Natural killer cell (primary cell): ENCODE measurements at regions not wholly inside any gene's neighbourhood (a gene's known extent, or its start where the extent isn't known, plus 50 kb on each side); places are given as distances from the start of the nearest gene placed in this dataset.

Source experiments
- ATAC-seq, 3 donors: fragments of 150-1000 bp in 2 of 3; fragments of 200-7000 bp in 1 of 3; cut with Tn5 transposase; 1 replicate in 1 of 3; 2 replicates in 2 of 3; pipeline ENCODE4 v1.10.0; 2021; ENCODE audit warnings: mild to moderate bottlenecking in 2 of 3, moderate library complexity in 2 of 3
- DNase-seq, 2 donors: peaks; one replicate each; pipeline versions ENCODE4 v3.0.0 to v3.0.0-alpha.2; 2013 to 2021; ENCODE audit warnings: mixed read lengths in 1 of 2
- H3K27ac ChIP-seq: one replicate; pipeline ENCODE4 v1.5.1; 2013; ENCODE audit warnings: mild to moderate bottlenecking, low read length
- H3K27me3 ChIP-seq: one replicate; pipeline ENCODE4 v1.6.1; 2013; ENCODE audit warnings: low read length; ENCODE audit not compliant: control insufficient read depth, insufficient read depth
- H3K36me3 ChIP-seq: one replicate; pipeline ENCODE4 v1.6.1; 2013; ENCODE audit warnings: low read length; ENCODE audit not compliant: control insufficient read depth, insufficient read depth
- H3K4me1 ChIP-seq: one replicate; pipeline ENCODE4 v1.6.1; 2013; ENCODE audit warnings: low read length; ENCODE audit not compliant: control insufficient read depth, insufficient read depth
- H3K4me3 ChIP-seq: one replicate; pipeline ENCODE4 v1.5.1; 2013; ENCODE audit warnings: low read length
- H3K9me3 ChIP-seq: one replicate; pipeline ENCODE4 v1.6.1; 2013; ENCODE audit warnings: low read length; ENCODE audit not compliant: control insufficient read depth, insufficient read depth
- H3K27ac Mint-ChIP-seq, 2 donors: one replicate each; pipeline ENCODE4 v1.8.0; 2022; ENCODE audit warnings: mild to moderate bottlenecking in 2 of 2, mixed read lengths in 2 of 2, moderate library complexity in 1 of 2
- H3K27me3 Mint-ChIP-seq, 2 donors: one replicate each; pipeline ENCODE4 v1.8.0; 2022; ENCODE audit warnings: low read depth in 2 of 2, mixed read lengths in 2 of 2
- H3K36me3 Mint-ChIP-seq: one replicate; pipeline ENCODE4 v1.8.0; 2022; ENCODE audit warnings: mixed read lengths
- H3K4me1 Mint-ChIP-seq, 2 donors: one replicate each; pipeline ENCODE4 v1.8.0; 2022; ENCODE audit warnings: mixed read lengths in 2 of 2
- H3K4me3 Mint-ChIP-seq: one replicate; pipeline ENCODE4 v1.8.0; 2022; ENCODE audit warnings: mild to moderate bottlenecking, moderate library complexity, mixed read lengths
- H3K9me3 Mint-ChIP-seq, 2 donors: one replicate each; pipeline ENCODE4 v1.8.0; 2022; ENCODE audit warnings: mixed read lengths in 2 of 2
- WGBS: methylation state at CpG from one replicate; pipeline ENCODE4 v1.1.7; 2013; ENCODE audit warnings: missing lambda C conversion rate; ENCODE audit not compliant: insufficient coverage; 5-methylcytosine and 5-hydroxymethylcytosine counted together
- intact Hi-C: fragments of 100-400 bp; cut with micrococcal nuclease; formaldehyde crosslinking; loops from one replicate; pipeline ENCODE4 v1.14.2; 2022
- TF ChIP-seq, protein P1 (sequence below): fragments of 200-600 bp; IDR thresholded peaks from one replicate; pipeline ENCODE4 v1.8.0; 2022; ENCODE audit warnings: antibody characterized with exemption

DNA sequence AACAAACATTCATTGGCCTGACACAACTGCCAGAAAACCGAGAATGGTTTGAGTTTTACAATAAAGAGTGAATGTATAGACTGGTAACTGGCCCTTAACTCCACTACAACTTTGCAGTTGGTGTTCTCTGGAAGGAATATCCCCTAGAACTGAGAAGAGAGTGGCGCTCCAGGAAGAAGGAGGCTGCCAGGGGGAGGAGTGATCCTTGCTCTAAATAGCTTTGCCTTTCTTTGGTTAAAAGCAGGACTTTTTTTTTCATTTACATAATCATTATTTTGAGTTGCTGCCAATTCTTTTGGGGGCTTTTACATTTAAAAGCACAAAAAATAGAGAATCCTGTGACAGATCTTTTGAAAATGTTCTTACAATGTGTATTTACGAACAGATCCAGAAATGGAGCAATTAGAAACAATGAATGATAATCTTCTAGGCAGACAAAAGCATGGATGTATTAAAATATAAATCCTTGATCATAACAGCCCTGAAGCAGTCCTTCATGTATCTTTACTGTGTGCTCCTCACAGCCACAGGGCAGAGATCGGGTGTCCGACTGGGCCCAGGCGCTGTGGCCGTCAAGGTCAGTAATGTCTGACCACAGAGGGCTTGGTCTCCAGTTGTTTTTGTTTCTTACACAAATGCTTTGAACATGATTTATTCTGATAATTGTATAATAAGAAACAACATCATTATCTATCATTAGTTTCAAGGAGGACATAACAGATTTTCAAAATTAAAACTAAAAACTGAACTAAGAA is 612.2 kb downstream of the HDGFL1 start:
- no peaks in the 10 kb centered on the region for H3K4me1 Mint-ChIP-seq
- H3K9me3 Mint-ChIP-seq, result peaks cover 0 to 3% of the 10 kb centered on the region in 2 donors
- DNase-seq (no peak), ATAC-seq (no peak)
- Histone ChIP-seq H3K27me3 (no peaks in the 10 kb centered on the region), H3K4me1 (no peaks in the 10 kb centered on the region), H3K9me3 (no peaks in the 10 kb centered on the region), H3K4me3 (no peak overlapping the region), H3K36me3 (no peaks in the 10 kb centered on the region), H3K27ac (no peak overlapping the region)
- H3K27ac Mint-ChIP-seq, result no peak overlapping the region
- H3K4me3 Mint-ChIP-seq, result no peak overlapping the region
- intact Hi-C loops, result no loop called here
- H3K36me3 Mint-ChIP-seq, result peaks cover 7% of the 10 kb centered on the region
- TF ChIP-seq, protein P1, sequence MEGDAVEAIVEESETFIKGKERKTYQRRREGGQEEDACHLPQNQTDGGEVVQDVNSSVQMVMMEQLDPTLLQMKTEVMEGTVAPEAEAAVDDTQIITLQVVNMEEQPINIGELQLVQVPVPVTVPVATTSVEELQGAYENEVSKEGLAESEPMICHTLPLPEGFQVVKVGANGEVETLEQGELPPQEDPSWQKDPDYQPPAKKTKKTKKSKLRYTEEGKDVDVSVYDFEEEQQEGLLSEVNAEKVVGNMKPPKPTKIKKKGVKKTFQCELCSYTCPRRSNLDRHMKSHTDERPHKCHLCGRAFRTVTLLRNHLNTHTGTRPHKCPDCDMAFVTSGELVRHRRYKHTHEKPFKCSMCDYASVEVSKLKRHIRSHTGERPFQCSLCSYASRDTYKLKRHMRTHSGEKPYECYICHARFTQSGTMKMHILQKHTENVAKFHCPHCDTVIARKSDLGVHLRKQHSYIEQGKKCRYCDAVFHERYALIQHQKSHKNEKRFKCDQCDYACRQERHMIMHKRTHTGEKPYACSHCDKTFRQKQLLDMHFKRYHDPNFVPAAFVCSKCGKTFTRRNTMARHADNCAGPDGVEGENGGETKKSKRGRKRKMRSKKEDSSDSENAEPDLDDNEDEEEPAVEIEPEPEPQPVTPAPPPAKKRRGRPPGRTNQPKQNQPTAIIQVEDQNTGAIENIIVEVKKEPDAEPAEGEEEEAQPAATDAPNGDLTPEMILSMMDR, result no peak
- WGBS, result 92% methylated on average over 5 of the region's 7 CpGs
- H3K27me3 Mint-ChIP-seq, result no peaks in the 10 kb centered on the region

DNA sequence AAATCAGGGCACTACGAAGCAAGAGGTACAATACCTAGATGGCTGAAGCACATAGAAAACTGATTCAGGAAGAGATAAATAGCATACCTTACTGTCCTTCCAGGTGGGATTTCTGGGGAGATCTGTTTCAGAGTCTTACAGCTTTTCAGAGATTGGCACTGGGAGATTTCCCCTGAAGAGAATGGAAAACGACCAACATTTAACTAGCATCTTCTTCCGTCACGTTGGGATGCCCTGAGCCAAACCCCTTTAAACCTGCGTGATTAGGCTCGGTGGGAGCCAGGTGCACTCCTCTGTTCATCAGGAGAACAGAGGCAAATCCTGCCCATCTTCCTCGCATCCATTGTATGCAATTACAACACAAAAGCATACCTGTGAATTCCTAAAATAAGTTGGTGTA is 614.5 kb downstream of the HDGFL1 start:
- H3K4me3 ChIP-seq, result no peak overlapping the region
- H3K9me3 ChIP-seq, result no peaks in the 10 kb centered on the region
- no peak overlapping the region for H3K27ac Mint-ChIP-seq
- peaks cover 7% of the 10 kb centered on the region for H3K36me3 Mint-ChIP-seq
- peaks cover 0 to 2% of the 10 kb centered on the region in 2 donors for H3K9me3 Mint-ChIP-seq
- H3K27ac ChIP-seq, result no peak overlapping the region
- no peaks in the 10 kb centered on the region for H3K36me3 ChIP-seq
- WGBS, result 96% methylated on average over 6 of the region's 7 CpGs
- intact Hi-C loops, result no loop called here
- no peaks in the 10 kb centered on the region for H3K4me1 Mint-ChIP-seq
- H3K27me3 Mint-ChIP-seq, result no peaks in the 10 kb centered on the region
- H3K27me3 ChIP-seq, result no peaks in the 10 kb centered on the region
- H3K4me3 Mint-ChIP-seq, result no peak overlapping the region
- TF ChIP-seq, protein P1, result no peak
- DNase-seq (no peak), ATAC-seq (no peak)
- no peaks in the 10 kb centered on the region for H3K4me1 ChIP-seq

DNA sequence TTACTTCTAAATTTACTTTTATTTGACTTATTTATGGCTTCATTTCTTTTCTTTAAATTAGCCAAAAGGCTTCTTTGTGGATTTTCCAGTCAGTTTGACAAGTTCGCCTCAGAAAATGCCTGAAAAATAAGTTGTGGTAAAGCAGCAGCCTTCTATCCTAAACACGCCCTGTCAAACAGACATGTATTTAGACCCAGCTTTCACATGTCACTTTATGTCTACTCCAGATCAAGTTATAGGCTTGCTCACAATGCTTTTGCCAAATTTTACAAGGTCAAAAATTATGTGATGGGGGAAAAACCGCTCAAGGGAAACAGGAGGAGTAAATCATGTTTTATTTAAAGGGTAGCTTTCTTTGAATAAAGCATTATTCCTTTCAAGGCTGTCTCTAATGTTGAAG is 615.0 kb downstream of the HDGFL1 start:
- TF ChIP-seq, protein P1, result no peak
- no peaks in the 10 kb centered on the region for H3K4me1 Mint-ChIP-seq
- WGBS, result 92% methylated on average over 3 of the region's 3 CpGs
- no peak for DNase-seq
- no peaks in the 10 kb centered on the region for H3K27me3 Mint-ChIP-seq
- Histone ChIP-seq H3K4me1 (no peaks in the 10 kb centered on the region), H3K27ac (no peak overlapping the region), H3K4me3 (no peak overlapping the region), H3K27me3 (no peaks in the 10 kb centered on the region), H3K9me3 (no peaks in the 10 kb centered on the region), H3K36me3 (no peaks in the 10 kb centered on the region)
- no peak for ATAC-seq
- intact Hi-C loops, result no loop called here
- no peak overlapping the region for H3K27ac Mint-ChIP-seq
- H3K36me3 Mint-ChIP-seq, result peaks cover 7% of the 10 kb centered on the region
- H3K4me3 Mint-ChIP-seq, result no peak overlapping the region
- H3K9me3 Mint-ChIP-seq, result peaks cover 0 to 2% of the 10 kb centered on the region in 2 donors

DNA sequence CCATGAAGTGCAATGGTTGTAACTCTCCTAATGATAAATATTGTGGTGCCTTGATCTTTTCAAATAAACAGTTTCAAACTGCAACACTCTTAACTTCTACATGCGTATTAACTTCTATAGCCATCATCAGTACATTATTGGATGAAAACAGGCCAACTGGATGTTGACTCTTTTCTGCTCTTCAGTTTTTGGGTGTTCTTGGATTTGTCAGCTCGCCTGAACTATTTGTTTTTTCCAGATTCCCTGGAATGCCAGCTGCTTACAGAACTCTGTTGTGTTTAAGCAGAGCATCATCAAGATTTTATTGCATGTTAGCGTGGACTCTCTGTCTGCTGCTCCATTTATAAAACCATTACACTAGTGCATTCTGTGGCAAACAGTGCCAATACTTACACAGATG is 626.1 kb downstream of the HDGFL1 start:
- H3K9me3 ChIP-seq, result no peaks in the 10 kb centered on the region
- DNase-seq (no peak), ATAC-seq (no peak)
- H3K4me3 ChIP-seq, result no peak overlapping the region
- Mint-ChIP-seq H3K9me3 (peaks cover 10 to 17% of the 10 kb centered on the region in 2 donors), H3K27ac (no peak overlapping the region), H3K4me3 (no peak overlapping the region), H3K27me3 (no peaks in the 10 kb centered on the region), H3K36me3 (peaks cover 6% of the 10 kb centered on the region), H3K4me1 (no peaks in the 10 kb centered on the region)
- H3K27me3 ChIP-seq, result no peaks in the 10 kb centered on the region
- intact Hi-C loops, result no loop called here
- no peaks in the 10 kb centered on the region for H3K36me3 ChIP-seq
- TF ChIP-seq, protein P1, result no peak
- no peak overlapping the region for H3K27ac ChIP-seq
- 88% methylated on average over 3 of the region's 3 CpGs for WGBS
- no peaks in the 10 kb centered on the region for H3K4me1 ChIP-seq
